H1 (cell line): ENCODE measurements at regions not wholly inside any gene's neighbourhood (a gene's known extent, or its start where the extent isn't known, plus 50 kb on each side); places are given as distances from the start of the nearest gene placed in this dataset.

Experiments
- CHD7 ChIP-seq: fragments of 300-600 bp; sonication (generic); IDR thresholded peaks from 2 replicates; pipeline ENCODE4 v1.7.1; 2012; ENCODE audit warnings: low read length, moderate library complexity, mild to moderate bottlenecking, inconsistent platforms; ENCODE audit not compliant: insufficient replicate concordance
- CREB1 ChIP-seq: IDR thresholded peaks from 2 replicates; pipeline ENCODE4 v1.6.1; 2012; ENCODE audit warnings: inconsistent platforms
- CTCF ChIP-seq, 3 experiments: IDR thresholded peaks; 1 replicate in 2 of 3; 2 replicates in 1 of 3; pipeline versions ENCODE4 v1.5.1 to v1.6.1; 2011; ENCODE audit warnings: low read length in 3 of 3, mild to moderate bottlenecking in 3 of 3, inconsistent platforms in 2 of 3, low read depth in 1 of 3, moderate library complexity in 1 of 3; ENCODE audit not compliant: insufficient read depth in 1 of 3; ENCODE audit errors: control extremely low read depth in 1 of 3
- EP300 ChIP-seq, 2 experiments: IDR thresholded peaks; 1 replicate in 1 of 2; 2 replicates in 1 of 2; pipeline ENCODE4 v1.6.1; 2011 to 2012; ENCODE audit warnings: low read depth in 2 of 2, low read length in 2 of 2, mild to moderate bottlenecking in 2 of 2, borderline replicate concordance in 1 of 2, inconsistent platforms in 1 of 2, moderate library complexity in 1 of 2
- POLR2A ChIP-seq, 2 experiments: IDR thresholded peaks; 1 replicate in 1 of 2; 2 replicates in 1 of 2; pipeline ENCODE4 v1.6.1; 2011; ENCODE audit warnings: low read depth in 2 of 2, low read length in 2 of 2, mild to moderate bottlenecking in 2 of 2; ENCODE audit errors: control extremely low read depth in 1 of 2
- SP1 ChIP-seq: IDR thresholded peaks from 2 replicates; pipeline ENCODE4 v1.6.1; 2011; ENCODE audit warnings: low read depth, low read length
- SRF ChIP-seq: IDR thresholded peaks from 2 replicates; pipeline ENCODE4 v1.6.1; 2011; ENCODE audit warnings: mild to moderate bottlenecking, low read depth, low read length, moderate library complexity
- TAF1 ChIP-seq: IDR thresholded peaks from 2 replicates; pipeline ENCODE4 v1.6.1; 2011; ENCODE audit warnings: mild to moderate bottlenecking, low read depth, low read length
- TBP ChIP-seq: IDR thresholded peaks from 2 replicates; pipeline ENCODE4 v1.6.1; 2011; ENCODE audit warnings: low read depth, low read length, improper control_type of control experiment
- TCF12 ChIP-seq: IDR thresholded peaks from 2 replicates; pipeline ENCODE4 v1.6.1; 2011; ENCODE audit warnings: low read depth, mild to moderate bottlenecking, low read length

GRCh38 chr6:50443144-50443543 lies 270.2 kb upstream of the TFAP2D start:
- TF ChIP-seq CTCF (IDR thresholded peaks at IDR 0.05; ENCODE audit: control extremely low read depth in 1 of 3, insufficient read depth in 1 of 3, low read depth in 1 of 3, low read length in 3 of 3) (no peak), TCF12 (no peak), CREB1 (no peak), EP300 (IDR thresholded peaks at IDR 0.05; ENCODE audit: borderline replicate concordance in 1 of 2, low read depth in 2 of 2, low read length in 2 of 2) (no peak), SP1 (no peak), POLR2A (IDR thresholded peaks at IDR 0.05; ENCODE audit: control extremely low read depth in 1 of 2, low read depth in 2 of 2, low read length in 2 of 2) (no peak), CHD7 (no peak), SRF (no peak), TBP (no peak), TAF1 (no peak)
